IPS-18a (cell line): ENCODE measurements at regions not wholly inside any gene's neighbourhood (a gene's known extent, or its start where the extent isn't known, plus 50 kb on each side); places are given as distances from the start of the nearest gene placed in this dataset.
A peak's percentile ranks its signal among the peaks of the same experiment; 100 is the strongest.

ENCODE experiments used
- H3K27ac ChIP-seq: one replicate; pipeline ENCODE4 v1.5.1; 2013; ENCODE audit warnings: low read length
- H3K27me3 ChIP-seq: one replicate; pipeline ENCODE4 v1.6.1; 2013; ENCODE audit warnings: mild to moderate bottlenecking, low read length; ENCODE audit not compliant: control insufficient read depth, insufficient read depth
- H3K36me3 ChIP-seq: one replicate; pipeline ENCODE4 v1.6.1; 2013; ENCODE audit warnings: low read depth, low read length; ENCODE audit not compliant: control insufficient read depth
- H3K4me1 ChIP-seq: one replicate; pipeline ENCODE4 v1.6.1; 2013; ENCODE audit warnings: low read depth, low read length; ENCODE audit not compliant: control insufficient read depth
- H3K4me3 ChIP-seq: one replicate; pipeline ENCODE4 v1.5.1; 2013; ENCODE audit warnings: low read length
- H3K9ac ChIP-seq: one replicate; pipeline ENCODE4 v1.6.1; 2013; ENCODE audit warnings: mild to moderate bottlenecking, low read length, moderate library complexity
- H3K9me3 ChIP-seq: one replicate; pipeline ENCODE4 v1.6.1; 2013; ENCODE audit warnings: low read depth, low read length; ENCODE audit not compliant: control insufficient read depth

GRCh38 chr5:175790796-175791195, 80.6 kb upstream of the CPLX2 start:
- H3K4me3 ChIP-seq: no peak overlapping the region
- H3K27me3 ChIP-seq: peaks cover 21% of the 10 kb centered on the region
- no peaks in the 10 kb centered on the region for H3K4me1 ChIP-seq
- H3K27ac ChIP-seq: no peak overlapping the region
- no peaks in the 10 kb centered on the region for H3K36me3 ChIP-seq
- H3K9me3 ChIP-seq: no peaks in the 10 kb centered on the region
- H3K9ac ChIP-seq: no peak overlapping the region

GRCh38 chr5:175795959-175796358, 75.4 kb upstream of the CPLX2 start:
- H3K27me3 ChIP-seq: peaks cover 28% of the 10 kb centered on the region
- no peaks in the 10 kb centered on the region for H3K9me3 ChIP-seq
- H3K4me3 ChIP-seq: peak overlapping the region; percentile 47
- peaks cover 6% of the 10 kb centered on the region for H3K4me1 ChIP-seq
- H3K27ac ChIP-seq: no peak overlapping the region
- H3K36me3 ChIP-seq: no peaks in the 10 kb centered on the region
- no peak overlapping the region for H3K9ac ChIP-seq

- no peak overlapping the region for H3K27ac ChIP-seq
- peaks cover 6% of the 10 kb centered on the region for H3K4me1 ChIP-seq
- no peaks in the 10 kb centered on the region for H3K9me3 ChIP-seq
- H3K4me3 ChIP-seq: peak overlapping the region; percentile 61
- no peak overlapping the region for H3K9ac ChIP-seq
- no peaks in the 10 kb centered on the region for H3K36me3 ChIP-seq
- H3K27me3 ChIP-seq: peaks cover 28% of the 10 kb centered on the region
These were observed 74.6 kb upstream of the CPLX2 start for GRCh38 chr5:175796536-175797499.

GRCh38 chr5:175797521-175798038, 73.8 kb upstream of the CPLX2 start:
- H3K4me3 ChIP-seq: peak overlapping the region; percentile 61
- H3K9ac ChIP-seq: no peak overlapping the region
- no peaks in the 10 kb centered on the region for H3K9me3 ChIP-seq
- no peak overlapping the region for H3K27ac ChIP-seq
- H3K4me1 ChIP-seq: peaks cover 6% of the 10 kb centered on the region
- peaks cover 28% of the 10 kb centered on the region for H3K27me3 ChIP-seq
- H3K36me3 ChIP-seq: no peaks in the 10 kb centered on the region

- H3K4me1 ChIP-seq: peaks cover 6% of the 10 kb centered on the region
- no peak overlapping the region for H3K4me3 ChIP-seq
- H3K36me3 ChIP-seq: no peaks in the 10 kb centered on the region
- no peak overlapping the region for H3K27ac ChIP-seq
- H3K9me3 ChIP-seq: no peaks in the 10 kb centered on the region
- H3K9ac ChIP-seq: no peak overlapping the region
- H3K27me3 ChIP-seq: peaks cover 26% of the 10 kb centered on the region
These were observed 72.8 kb upstream of the CPLX2 start for GRCh38 chr5:175798626-175799025.

GRCh38 chr5:175800656-175801081, 70.7 kb upstream of the CPLX2 start:
- Histone ChIP-seq H3K36me3 (no peaks in the 10 kb centered on the region), H3K27me3 (peaks cover 9% of the 10 kb centered on the region), H3K27ac (no peak overlapping the region), H3K4me3 (no peak overlapping the region), H3K9ac (no peak overlapping the region), H3K9me3 (no peaks in the 10 kb centered on the region), H3K4me1 (peaks cover 6% of the 10 kb centered on the region)

GRCh38 chr5:175802361-175802760, 69.0 kb upstream of the CPLX2 start:
- no peak overlapping the region for H3K4me3 ChIP-seq
- no peak overlapping the region for H3K27ac ChIP-seq
- peaks cover 6% of the 10 kb centered on the region for H3K4me1 ChIP-seq
- no peak overlapping the region for H3K9ac ChIP-seq
- no peaks in the 10 kb centered on the region for H3K9me3 ChIP-seq
- no peaks in the 10 kb centered on the region for H3K36me3 ChIP-seq
- H3K27me3 ChIP-seq: no peaks in the 10 kb centered on the region

GRCh38 chr5:175803254-175803653, 68.1 kb upstream of the CPLX2 start:
- H3K27me3 ChIP-seq: no peaks in the 10 kb centered on the region
- no peaks in the 10 kb centered on the region for H3K9me3 ChIP-seq
- peaks cover 1% of the 10 kb centered on the region for H3K4me1 ChIP-seq
- no peaks in the 10 kb centered on the region for H3K36me3 ChIP-seq
- H3K4me3 ChIP-seq: no peak overlapping the region
- H3K9ac ChIP-seq: no peak overlapping the region
- no peak overlapping the region for H3K27ac ChIP-seq

GRCh38 chr5:175803736-175804454, 67.5 kb upstream of the CPLX2 start:
- Histone ChIP-seq H3K27ac (no peak overlapping the region), H3K36me3 (no peaks in the 10 kb centered on the region), H3K4me1 (no peaks in the 10 kb centered on the region), H3K27me3 (no peaks in the 10 kb centered on the region), H3K9me3 (no peaks in the 10 kb centered on the region), H3K9ac (no peak overlapping the region), H3K4me3 (no peak overlapping the region)

GRCh38 chr5:175805256-175806011, 65.9 kb upstream of the CPLX2 start:
- Histone ChIP-seq H3K9ac (no peak overlapping the region), H3K27ac (no peak overlapping the region), H3K27me3 (no peaks in the 10 kb centered on the region), H3K4me3 (no peak overlapping the region), H3K36me3 (no peaks in the 10 kb centered on the region), H3K4me1 (peaks cover 9% of the 10 kb centered on the region), H3K9me3 (no peaks in the 10 kb centered on the region)

GRCh38 chr5:175808711-175809110, 62.7 kb upstream of the CPLX2 start:
- H3K36me3 ChIP-seq: no peaks in the 10 kb centered on the region
- H3K4me1 ChIP-seq: peaks cover 9% of the 10 kb centered on the region
- no peak overlapping the region for H3K4me3 ChIP-seq
- no peak overlapping the region for H3K27ac ChIP-seq
- no peak overlapping the region for H3K9ac ChIP-seq
- no peaks in the 10 kb centered on the region for H3K27me3 ChIP-seq
- no peaks in the 10 kb centered on the region for H3K9me3 ChIP-seq
